ENCODE measurements at regions not wholly inside any gene's neighbourhood (a gene's known extent, or its start where the extent isn't known, plus 50 kb on each side); places are given as distances from the start of the nearest gene placed in this dataset.

- DNase-seq (no peak), FAIRE-seq (no peak)
- H3K27me3 ChIP-seq (ENCODE audit: control insufficient read depth in 3 of 3, insufficient read depth in 3 of 3, low read length in 3 of 3), result peaks cover 0 to 2% (median 0%) of the 10 kb centered on the region in 3 donors
- no peak overlapping the region for H3K27ac ChIP-seq (ENCODE audit: low read depth in 1 of 3, low read length in 2 of 3)
- no peaks in the 10 kb centered on the region for H3K9me3 ChIP-seq (ENCODE audit: control insufficient read depth in 2 of 2, insufficient read depth in 1 of 2, low read depth in 1 of 2, low read length in 1 of 2)
- H3K4me1 ChIP-seq (ENCODE audit: control insufficient read depth in 3 of 3, insufficient read depth in 2 of 3, low read depth in 1 of 3, low read length in 2 of 3), result no peaks in the 10 kb centered on the region
- no peak overlapping the region for H3K4me3 ChIP-seq (ENCODE audit: low read depth in 1 of 3, low read length in 3 of 3)
- H3K36me3 ChIP-seq (ENCODE audit: control insufficient read depth in 3 of 3, insufficient read depth in 2 of 3, low read depth in 1 of 3, low read length in 3 of 3), result no peaks in the 10 kb centered on the region
- WGBS, 3 donors, result 48 to 73% (median 52%) methylated on average over 5 of the region's 5 CpGs
Observed at GRCh38 chr13:24106429-24106828, 54.1 kb upstream of the SPATA13 start.

DNA sequence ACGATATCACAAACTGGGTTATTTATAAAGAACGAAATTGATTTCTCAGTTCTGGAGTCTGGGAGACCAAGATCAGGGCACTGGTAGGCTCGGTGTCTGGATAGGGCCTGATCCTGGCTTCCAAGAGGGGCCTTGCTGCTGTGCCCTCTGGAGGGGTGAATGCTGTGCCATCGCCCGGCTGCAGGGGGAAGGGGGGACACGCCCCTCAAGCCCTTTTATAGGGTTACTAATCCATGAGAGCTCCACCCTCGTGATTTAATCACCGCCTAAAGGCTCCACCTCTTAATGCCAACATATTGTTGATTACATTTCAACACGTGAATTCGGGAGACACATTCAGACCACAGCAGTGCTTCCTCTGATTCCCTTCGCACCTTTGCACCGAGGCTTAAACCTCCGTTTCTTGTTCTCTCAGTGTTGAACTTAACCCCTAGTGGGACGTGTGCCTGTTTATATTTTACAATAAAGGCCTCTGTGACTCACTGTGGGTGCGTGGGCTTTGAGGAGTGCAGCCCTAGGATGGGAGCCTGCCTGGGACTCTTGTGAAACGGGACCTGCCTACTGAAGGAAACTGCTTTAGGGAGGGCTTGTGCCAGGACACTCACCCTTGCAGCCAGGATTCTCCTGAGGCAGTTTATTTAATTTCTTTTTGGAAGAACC lies 52.4 kb upstream of the SPATA13 start:
- 56 to 74% (median 74%) methylated on average over 15 to 16 of the region's 16 CpGs for WGBS, 3 donors
- peaks cover 0 to 2% (median 0%) of the 10 kb centered on the region in 3 donors for H3K27me3 ChIP-seq (ENCODE audit: control insufficient read depth in 3 of 3, insufficient read depth in 3 of 3, low read length in 3 of 3)
- no peaks in the 10 kb centered on the region for H3K4me1 ChIP-seq (ENCODE audit: control insufficient read depth in 3 of 3, insufficient read depth in 2 of 3, low read depth in 1 of 3, low read length in 2 of 3)
- no peak for DNase-seq
- no peaks in the 10 kb centered on the region for H3K9me3 ChIP-seq (ENCODE audit: control insufficient read depth in 2 of 2, insufficient read depth in 1 of 2, low read depth in 1 of 2, low read length in 1 of 2)
- no peaks in the 10 kb centered on the region for H3K36me3 ChIP-seq (ENCODE audit: control insufficient read depth in 3 of 3, insufficient read depth in 2 of 3, low read depth in 1 of 3, low read length in 3 of 3)
- FAIRE-seq, result no peak
- H3K27ac ChIP-seq (ENCODE audit: low read depth in 1 of 3, low read length in 2 of 3), result no peak overlapping the region
- H3K4me3 ChIP-seq (ENCODE audit: low read depth in 1 of 3, low read length in 3 of 3), result no peak overlapping the region

GRCh38 chr13:24108615-24108965 lies 51.9 kb upstream of the SPATA13 start:
- Histone ChIP-seq H3K27me3 (ENCODE audit: control insufficient read depth in 3 of 3, insufficient read depth in 3 of 3, low read length in 3 of 3) (peaks cover 0 to 2% (median 0%) of the 10 kb centered on the region in 3 donors), H3K36me3 (ENCODE audit: control insufficient read depth in 3 of 3, insufficient read depth in 2 of 3, low read depth in 1 of 3, low read length in 3 of 3) (no peaks in the 10 kb centered on the region), H3K4me3 (ENCODE audit: low read depth in 1 of 3, low read length in 3 of 3) (no peak overlapping the region), H3K4me1 (ENCODE audit: control insufficient read depth in 3 of 3, insufficient read depth in 2 of 3, low read depth in 1 of 3, low read length in 2 of 3) (no peaks in the 10 kb centered on the region), H3K27ac (ENCODE audit: low read depth in 1 of 3, low read length in 2 of 3) (no peak overlapping the region), H3K9me3 (ENCODE audit: control insufficient read depth in 2 of 2, insufficient read depth in 1 of 2, low read depth in 1 of 2, low read length in 1 of 2) (no peaks in the 10 kb centered on the region)
- WGBS, 3 donors, result 91 to 97% (median 93%) methylated on average over 7 of the region's 7 CpGs
- DNase-seq, result no peak
- FAIRE-seq, result no peak

GRCh38 chr13:24110011-24110410 lies 50.5 kb upstream of the SPATA13 start:
- Histone ChIP-seq H3K27me3 (ENCODE audit: control insufficient read depth in 3 of 3, insufficient read depth in 3 of 3, low read length in 3 of 3) (no peaks in the 10 kb centered on the region), H3K36me3 (ENCODE audit: control insufficient read depth in 3 of 3, insufficient read depth in 2 of 3, low read depth in 1 of 3, low read length in 3 of 3) (no peaks in the 10 kb centered on the region), H3K9me3 (ENCODE audit: control insufficient read depth in 2 of 2, insufficient read depth in 1 of 2, low read depth in 1 of 2, low read length in 1 of 2) (no peaks in the 10 kb centered on the region), H3K4me3 (ENCODE audit: low read depth in 1 of 3, low read length in 3 of 3) (no peak overlapping the region), H3K27ac (ENCODE audit: low read depth in 1 of 3, low read length in 2 of 3) (no peak overlapping the region), H3K4me1 (ENCODE audit: control insufficient read depth in 3 of 3, insufficient read depth in 2 of 3, low read depth in 1 of 3, low read length in 2 of 3) (no peaks in the 10 kb centered on the region)
- WGBS, 3 donors, result 54 to 62% (median 60%) methylated on average over 4 of the region's 4 CpGs
- DNase-seq (no peak), FAIRE-seq (no peak)

Measured in small intestine (tissue), 7 donors.